ENCODE measurements at regions not wholly inside any gene's neighbourhood (a gene's known extent, or its start where the extent isn't known, plus 50 kb on each side); places are given as distances from the start of the nearest gene placed in this dataset.

GRCh38 chr6:10098756-10099528, 315.9 kb downstream of the TFAP2A start:
- 55% methylated on average over 27 of the region's 27 CpGs for WGBS
- no peaks in the 10 kb centered on the region for H3K36me3 ChIP-seq (ENCODE audit: control insufficient read depth in 4 of 4, insufficient read depth in 3 of 4, low read depth in 1 of 4, low read length in 3 of 4)
- H3K4me3 ChIP-seq (ENCODE audit: low read depth in 1 of 3, low read length in 3 of 3), result no peak overlapping the region
- no peak overlapping the region for H3K9ac ChIP-seq (ENCODE audit: low read depth in 1 of 2, low read length in 2 of 2)
- no peak overlapping the region for H3K27ac ChIP-seq (ENCODE audit: low read depth in 1 of 2, low read length in 2 of 2)
- TF ChIP-seq HNF4G (IDR thresholded peaks at IDR 0.05), result no peak
- TF ChIP-seq TAF1 (conservative IDR thresholded peaks at IDR 0.05), result no peak
- no peak for TF ChIP-seq FOXA1 (IDR thresholded peaks at IDR 0.05)
- TF ChIP-seq ZBTB33 (IDR thresholded peaks at IDR 0.05), result no peak
- no peak for TF ChIP-seq SP1 (IDR thresholded peaks at IDR 0.05)
- no peak for TF ChIP-seq JUND (IDR thresholded peaks at IDR 0.05)
- TF ChIP-seq RAD21 (IDR thresholded peaks at IDR 0.05), result no peak
- no peak for TF ChIP-seq ATF3 (IDR thresholded peaks at IDR 0.05)
- TF ChIP-seq CTCF (IDR thresholded peaks at IDR 0.05; ENCODE audit: low read depth, low read length, missing input control), result no peak
- no peak for TF ChIP-seq NR2F2 (IDR thresholded peaks at IDR 0.05)
- no peak for TF ChIP-seq RXRA (IDR thresholded peaks at IDR 0.05)
- TF ChIP-seq YY1 (IDR thresholded peaks at IDR 0.05), result no peak
- no peak for TF ChIP-seq HNF4A (conservative IDR thresholded peaks at IDR 0.05)
- TF ChIP-seq REST (IDR thresholded peaks at IDR 0.05), result no peak
- no peak for TF ChIP-seq FOXA2 (IDR thresholded peaks at IDR 0.05)
- H3K4me1 ChIP-seq (ENCODE audit: control insufficient read depth in 4 of 4, insufficient read depth in 4 of 4, low read length in 3 of 4), result no peaks in the 10 kb centered on the region
- H3K27me3 ChIP-seq (ENCODE audit: control insufficient read depth in 4 of 4, insufficient read depth in 4 of 4, low read length in 3 of 4), result peaks cover 0 to 2% (median 0%) of the 10 kb centered on the region in 4 donors
- DNase-seq (ENCODE audit: low spot score), result no peak
- H3K9me3 ChIP-seq (ENCODE audit: control insufficient read depth in 4 of 4, low read length in 3 of 4), result peaks cover 0 to 4% (median under 1%) of the 10 kb centered on the region in 4 donors

- 93% methylated on average over 5 of the region's 5 CpGs for WGBS
- no peak for TF ChIP-seq HNF4A (conservative IDR thresholded peaks at IDR 0.05)
- TF ChIP-seq ATF3 (IDR thresholded peaks at IDR 0.05), result no peak
- TF ChIP-seq REST (IDR thresholded peaks at IDR 0.05), result no peak
- TF ChIP-seq SP1 (IDR thresholded peaks at IDR 0.05), result no peak
- TF ChIP-seq FOXA2 (IDR thresholded peaks at IDR 0.05), result no peak
- TF ChIP-seq RAD21 (IDR thresholded peaks at IDR 0.05), result no peak
- TF ChIP-seq NR2F2 (IDR thresholded peaks at IDR 0.05), result no peak
- no peak for TF ChIP-seq GABPA (IDR thresholded peaks at IDR 0.05 in 1 of 2, conservative IDR thresholded peaks at IDR 0.05 in 1 of 2)
- TF ChIP-seq JUND (IDR thresholded peaks at IDR 0.05), result no peak
- no peak for TF ChIP-seq ZBTB33 (IDR thresholded peaks at IDR 0.05)
- no peak for TF ChIP-seq YY1 (IDR thresholded peaks at IDR 0.05)
- no peak for TF ChIP-seq FOXA1 (IDR thresholded peaks at IDR 0.05)
- no peak for TF ChIP-seq HNF4G (IDR thresholded peaks at IDR 0.05)
- no peak for TF ChIP-seq TAF1 (conservative IDR thresholded peaks at IDR 0.05)
Measured at GRCh38 chr6:10093282-10093681, 321.6 kb downstream of the TFAP2A start.

More at GRCh38 chr6:10093282-10093681, 321.6 kb downstream of the TFAP2A start:
- Histone ChIP-seq H3K27me3 (ENCODE audit: control insufficient read depth in 4 of 4, insufficient read depth in 4 of 4, low read length in 3 of 4) (no peaks in the 10 kb centered on the region), H3K36me3 (ENCODE audit: control insufficient read depth in 4 of 4, insufficient read depth in 3 of 4, low read depth in 1 of 4, low read length in 3 of 4) (no peaks in the 10 kb centered on the region), H3K4me3 (ENCODE audit: low read depth in 1 of 3, low read length in 3 of 3) (no peak overlapping the region), H3K9ac (ENCODE audit: low read depth in 1 of 2, low read length in 2 of 2) (no peak overlapping the region), H3K27ac (ENCODE audit: low read depth in 1 of 2, low read length in 2 of 2) (no peak overlapping the region), H3K4me1 (ENCODE audit: control insufficient read depth in 4 of 4, insufficient read depth in 4 of 4, low read length in 3 of 4) (no peaks in the 10 kb centered on the region), H3K9me3 (ENCODE audit: control insufficient read depth in 4 of 4, low read length in 3 of 4) (peaks cover 0 to 14% (median 4%) of the 10 kb centered on the region in 4 donors)
- no peak for DNase-seq (ENCODE audit: low spot score)

Measured in liver (tissue), 8 donors.